ENCODE measurements at regions not wholly inside any gene's neighbourhood (a gene's known extent, or its start where the extent isn't known, plus 50 kb on each side); places are given as distances from the start of the nearest gene placed in this dataset.

GRCh38 chr1:171426645-171427044 lies 58.7 kb upstream of the PRRC2C start:
- no peak for TF ChIP-seq TOX (CRISPR knock-in tag; IDR thresholded peaks at IDR 0.05; ENCODE audit: borderline replicate concordance)
- no peak for TF ChIP-seq ARNTL (CRISPR knock-in tag; IDR thresholded peaks at IDR 0.05; ENCODE audit: borderline replicate concordance, low read depth)
